WTC11 (cell line): ENCODE measurements at regions not wholly inside any gene's neighbourhood (a gene's known extent, or its start where the extent isn't known, plus 50 kb on each side); places are given as distances from the start of the nearest gene placed in this dataset.

Source experiments
- CREB1 ChIP-seq: sonication (generic); formaldehyde crosslinking; IDR thresholded peaks from 2 replicates; pipeline ENCODE4 v1.8.0; 2023; ENCODE audit warnings: mild to moderate bottlenecking, missing genetic modification reagents
- EMX1 ChIP-seq: fragments of 250-450 bp; sonication (Bioruptor Pico); IDR thresholded peaks from 2 replicates; pipeline ENCODE4 v1.8.0; 2021; ENCODE audit warnings: mild to moderate bottlenecking
- FOXJ3 ChIP-seq: sonication (generic); formaldehyde crosslinking; IDR thresholded peaks from 2 replicates; pipeline ENCODE4 v1.9.0; 2021; ENCODE audit warnings: missing genetic modification reagents, mild to moderate bottlenecking, borderline replicate concordance
- NFYB ChIP-seq: sonication (generic); formaldehyde crosslinking; conservative IDR thresholded peaks from 2 replicates; pipeline ENCODE4 v1.8.0; 2022; ENCODE audit warnings: low read depth, missing genetic modification reagents
- SP1 ChIP-seq: sonication (generic); formaldehyde crosslinking; conservative IDR thresholded peaks from 2 replicates; pipeline ENCODE4 v1.8.1; 2022; ENCODE audit warnings: missing genetic modification reagents
- TP53 ChIP-seq: sonication (generic); formaldehyde crosslinking; IDR thresholded peaks from 2 replicates; pipeline ENCODE4 v1.8.1; 2023; ENCODE audit warnings: mild to moderate bottlenecking, missing genetic modification reagents
- ZNF219 ChIP-seq: sonication (generic); formaldehyde crosslinking; IDR thresholded peaks from 2 replicates; pipeline ENCODE4 v1.8.0; 2023; ENCODE audit warnings: missing genetic modification reagents, mild to moderate bottlenecking, borderline replicate concordance
- TF ChIP-seq, protein P1 (sequence below): fragments of 200-600 bp; IDR thresholded peaks from 2 replicates; pipeline ENCODE4 v1.8.0; 2022; ENCODE audit warnings: antibody characterized with exemption
- TF ChIP-seq, protein P2 (sequence below): sonication (generic); formaldehyde crosslinking; IDR thresholded peaks from 2 replicates; pipeline ENCODE4 v1.8.1; 2022; ENCODE audit warnings: low read depth, mild to moderate bottlenecking, moderate library complexity, missing genetic modification reagents, borderline replicate concordance
- TF ChIP-seq, protein P3 (sequence below): sonication (generic); formaldehyde crosslinking; conservative IDR thresholded peaks from 2 replicates; pipeline ENCODE4 v1.8.1; 2022; ENCODE audit warnings: mild to moderate bottlenecking, missing genetic modification reagents
- TF ChIP-seq, protein P4 (sequence below): sonication (generic); formaldehyde crosslinking; IDR thresholded peaks from 2 replicates; pipeline ENCODE4 v1.8.1; 2022; ENCODE audit warnings: low read depth, missing genetic modification reagents, borderline replicate concordance
- TF ChIP-seq, protein P5 (sequence below): sonication (generic); formaldehyde crosslinking; IDR thresholded peaks from 2 replicates; pipeline ENCODE4 v1.8.0; 2022; ENCODE audit warnings: mild to moderate bottlenecking, missing genetic modification reagents

DNA sequence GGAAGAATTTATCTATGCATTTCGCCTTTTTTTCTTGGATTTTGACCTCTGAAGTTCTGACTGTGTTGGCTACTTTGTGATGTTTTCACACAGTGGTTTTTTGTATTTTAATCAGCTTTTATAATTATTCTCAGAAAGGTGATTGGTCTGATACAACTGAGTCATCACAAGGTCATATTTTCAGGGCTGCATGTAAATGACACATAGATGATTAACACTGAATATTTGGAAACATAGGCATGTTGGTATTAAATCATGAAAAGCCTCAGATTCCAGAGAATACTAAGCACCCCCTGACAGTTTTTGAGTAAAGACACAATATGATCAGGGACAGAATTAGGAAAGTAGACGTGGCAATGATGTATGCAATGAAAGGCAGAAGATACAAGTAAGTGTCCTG, 175.5 kb upstream of the SLCO3A1 start:
- TF ChIP-seq, protein P1, sequence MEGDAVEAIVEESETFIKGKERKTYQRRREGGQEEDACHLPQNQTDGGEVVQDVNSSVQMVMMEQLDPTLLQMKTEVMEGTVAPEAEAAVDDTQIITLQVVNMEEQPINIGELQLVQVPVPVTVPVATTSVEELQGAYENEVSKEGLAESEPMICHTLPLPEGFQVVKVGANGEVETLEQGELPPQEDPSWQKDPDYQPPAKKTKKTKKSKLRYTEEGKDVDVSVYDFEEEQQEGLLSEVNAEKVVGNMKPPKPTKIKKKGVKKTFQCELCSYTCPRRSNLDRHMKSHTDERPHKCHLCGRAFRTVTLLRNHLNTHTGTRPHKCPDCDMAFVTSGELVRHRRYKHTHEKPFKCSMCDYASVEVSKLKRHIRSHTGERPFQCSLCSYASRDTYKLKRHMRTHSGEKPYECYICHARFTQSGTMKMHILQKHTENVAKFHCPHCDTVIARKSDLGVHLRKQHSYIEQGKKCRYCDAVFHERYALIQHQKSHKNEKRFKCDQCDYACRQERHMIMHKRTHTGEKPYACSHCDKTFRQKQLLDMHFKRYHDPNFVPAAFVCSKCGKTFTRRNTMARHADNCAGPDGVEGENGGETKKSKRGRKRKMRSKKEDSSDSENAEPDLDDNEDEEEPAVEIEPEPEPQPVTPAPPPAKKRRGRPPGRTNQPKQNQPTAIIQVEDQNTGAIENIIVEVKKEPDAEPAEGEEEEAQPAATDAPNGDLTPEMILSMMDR = no peak
- TF ChIP-seq, protein P2, sequence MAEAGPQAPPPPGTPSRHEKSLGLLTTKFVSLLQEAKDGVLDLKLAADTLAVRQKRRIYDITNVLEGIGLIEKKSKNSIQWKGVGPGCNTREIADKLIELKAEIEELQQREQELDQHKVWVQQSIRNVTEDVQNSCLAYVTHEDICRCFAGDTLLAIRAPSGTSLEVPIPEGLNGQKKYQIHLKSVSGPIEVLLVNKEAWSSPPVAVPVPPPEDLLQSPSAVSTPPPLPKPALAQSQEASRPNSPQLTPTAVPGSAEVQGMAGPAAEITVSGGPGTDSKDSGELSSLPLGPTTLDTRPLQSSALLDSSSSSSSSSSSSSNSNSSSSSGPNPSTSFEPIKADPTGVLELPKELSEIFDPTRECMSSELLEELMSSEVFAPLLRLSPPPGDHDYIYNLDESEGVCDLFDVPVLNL (CRISPR knock-in tag) = no peak
- TF ChIP-seq, protein P3, sequence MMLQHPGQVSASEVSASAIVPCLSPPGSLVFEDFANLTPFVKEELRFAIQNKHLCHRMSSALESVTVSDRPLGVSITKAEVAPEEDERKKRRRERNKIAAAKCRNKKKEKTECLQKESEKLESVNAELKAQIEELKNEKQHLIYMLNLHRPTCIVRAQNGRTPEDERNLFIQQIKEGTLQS (CRISPR knock-in tag) = no peak
- TF ChIP-seq CREB1 (CRISPR knock-in tag) (no peak), EMX1 (CRISPR knock-in tag) (no peak), TP53 (CRISPR knock-in tag) (no peak), NFYB (CRISPR knock-in tag) (no peak), ZNF219 (CRISPR knock-in tag) (no peak), SP1 (no peak), FOXJ3 (no peak)
- TF ChIP-seq, protein P4, sequence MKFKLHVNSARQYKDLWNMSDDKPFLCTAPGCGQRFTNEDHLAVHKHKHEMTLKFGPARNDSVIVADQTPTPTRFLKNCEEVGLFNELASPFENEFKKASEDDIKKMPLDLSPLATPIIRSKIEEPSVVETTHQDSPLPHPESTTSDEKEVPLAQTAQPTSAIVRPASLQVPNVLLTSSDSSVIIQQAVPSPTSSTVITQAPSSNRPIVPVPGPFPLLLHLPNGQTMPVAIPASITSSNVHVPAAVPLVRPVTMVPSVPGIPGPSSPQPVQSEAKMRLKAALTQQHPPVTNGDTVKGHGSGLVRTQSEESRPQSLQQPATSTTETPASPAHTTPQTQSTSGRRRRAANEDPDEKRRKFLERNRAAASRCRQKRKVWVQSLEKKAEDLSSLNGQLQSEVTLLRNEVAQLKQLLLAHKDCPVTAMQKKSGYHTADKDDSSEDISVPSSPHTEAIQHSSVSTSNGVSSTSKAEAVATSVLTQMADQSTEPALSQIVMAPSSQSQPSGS = no peak
- TF ChIP-seq, protein P5, sequence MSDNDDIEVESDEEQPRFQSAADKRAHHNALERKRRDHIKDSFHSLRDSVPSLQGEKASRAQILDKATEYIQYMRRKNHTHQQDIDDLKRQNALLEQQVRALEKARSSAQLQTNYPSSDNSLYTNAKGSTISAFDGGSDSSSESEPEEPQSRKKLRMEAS = no peak
